GM19193 (cell line): ENCODE measurements at regions not wholly inside any gene's neighbourhood (a gene's known extent, or its start where the extent isn't known, plus 50 kb on each side); places are given as distances from the start of the nearest gene placed in this dataset.

Experiments
- POLR2A ChIP-seq: IDR thresholded peaks from 4 replicates; pipeline ENCODE4 v1.6.1; 2011; ENCODE audit not compliant: insufficient read depth, insufficient read length; ENCODE audit errors: extremely low read depth

- TF ChIP-seq POLR2A: no peak
Measured at GRCh38 chr15:92796161-92796611, 103.9 kb upstream of the CHD2 start.

GRCh38 chr15:92797168-92798052, 102.7 kb upstream of the CHD2 start:
- TF ChIP-seq POLR2A: no peak

DNA sequence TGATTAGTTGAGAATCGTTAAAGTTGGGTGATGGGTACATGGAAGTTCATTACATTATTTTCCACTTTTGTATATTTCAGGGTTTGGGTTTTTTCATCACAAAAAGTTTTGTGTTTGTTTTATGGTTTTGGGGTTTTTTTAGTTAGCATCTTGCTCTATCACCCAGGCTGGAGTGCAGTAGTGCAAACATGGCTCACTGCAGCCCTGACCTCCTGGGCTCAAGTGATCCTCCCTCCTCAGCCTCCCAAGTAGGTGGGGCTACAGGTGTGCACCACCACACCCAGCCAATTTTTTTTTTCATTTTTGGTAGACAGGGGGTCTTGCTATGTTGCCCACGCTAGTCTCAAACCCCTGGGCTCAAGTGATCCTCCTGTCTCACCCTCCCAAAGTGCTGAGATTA, 100.1 kb upstream of the CHD2 start:
- no peak for TF ChIP-seq POLR2A

- no peak for TF ChIP-seq POLR2A
Measured at GRCh38 chr15:92801774-92802464, 98.2 kb upstream of the CHD2 start.

- no peak for TF ChIP-seq POLR2A
Measured at GRCh38 chr15:92803536-92803851, 96.6 kb upstream of the CHD2 start.

DNA sequence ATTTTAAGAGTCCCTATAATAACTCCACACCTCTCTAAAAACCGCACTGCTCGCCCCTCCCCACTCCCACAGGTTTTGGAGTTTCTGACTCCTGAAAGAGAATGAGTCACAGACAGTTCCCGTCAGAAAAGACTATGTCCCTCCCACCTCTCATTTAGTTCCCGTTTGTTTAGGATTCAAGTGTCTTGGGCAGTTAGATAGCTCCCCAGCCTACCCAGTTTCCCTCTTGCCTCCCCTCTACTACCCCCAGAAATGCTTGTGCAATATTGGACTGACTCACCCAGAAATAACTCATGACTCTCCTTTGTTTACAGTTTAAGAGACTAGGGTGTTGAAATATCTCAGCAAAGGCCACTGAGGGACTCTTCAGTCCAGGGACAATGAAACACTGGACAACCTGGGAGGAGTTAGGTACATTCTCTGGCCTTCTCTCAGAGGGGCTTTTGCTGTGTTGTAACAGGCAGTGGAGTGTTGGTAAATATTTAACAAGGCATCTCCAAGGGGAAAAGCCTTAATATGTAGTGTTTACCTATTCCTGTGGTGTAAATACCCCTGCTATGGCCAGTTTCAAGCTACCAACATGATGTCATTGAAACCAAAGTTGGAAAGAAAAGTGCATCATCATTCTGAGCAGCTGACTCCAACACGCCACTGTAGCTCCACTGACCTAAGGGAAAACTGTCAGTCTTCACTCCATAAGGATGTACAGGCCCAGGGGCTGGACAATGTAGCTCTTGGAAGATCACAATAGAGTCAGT, 96.1 kb upstream of the CHD2 start:
- TF ChIP-seq POLR2A: no peak

- TF ChIP-seq POLR2A: no peak
Measured at GRCh38 chr15:92805080-92805690, 94.9 kb upstream of the CHD2 start.

DNA sequence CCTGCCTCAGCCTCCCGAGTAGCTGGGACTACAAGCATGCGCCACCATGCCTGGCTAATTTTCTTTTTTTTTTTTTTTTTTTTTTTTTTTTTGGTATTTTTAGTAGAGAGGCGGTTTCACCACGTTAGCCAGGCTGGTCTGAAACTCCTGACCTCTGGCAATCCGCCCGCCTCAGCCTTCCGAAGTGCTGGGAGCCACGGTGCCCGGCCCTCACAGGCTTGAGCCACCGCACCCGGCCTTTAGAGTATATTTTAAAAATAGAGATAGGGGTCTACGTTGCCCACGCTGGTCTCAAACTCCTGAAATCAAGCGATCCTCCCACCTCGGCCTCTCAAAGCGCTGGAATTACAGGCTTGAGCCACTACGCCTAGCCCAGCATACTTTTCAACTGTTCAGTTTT, 93.4 kb upstream of the CHD2 start:
- no peak for TF ChIP-seq POLR2A

DNA sequence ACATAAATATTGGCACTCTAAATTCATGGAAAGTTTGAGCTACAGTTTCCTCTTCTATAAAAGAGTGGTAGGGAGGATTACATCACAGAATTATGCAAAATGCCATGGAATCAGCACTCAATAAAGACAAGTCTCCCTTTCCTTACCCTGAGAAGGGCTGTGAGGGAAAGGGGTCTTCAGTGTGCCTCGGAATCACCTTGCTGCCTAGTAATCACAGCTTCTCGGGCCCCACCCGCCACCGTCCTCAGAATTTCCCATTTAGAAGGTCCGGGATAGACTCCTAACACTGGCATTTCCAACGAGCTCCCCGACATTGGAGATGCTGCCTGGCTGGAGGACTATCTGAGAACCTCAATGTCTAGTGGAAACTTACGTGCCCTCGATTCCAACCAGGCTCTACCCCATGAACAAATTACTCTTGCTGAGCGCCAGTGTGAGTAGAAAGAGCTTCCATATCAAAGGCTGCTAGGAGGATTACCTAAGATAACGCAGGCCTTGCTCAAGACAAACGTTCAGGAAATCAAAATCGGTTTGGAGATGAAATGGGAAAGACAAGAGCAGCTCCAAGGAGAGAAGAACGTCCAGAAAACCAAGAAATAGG, 92.1 kb upstream of the CHD2 start:
- TF ChIP-seq POLR2A: no peak

GRCh38 chr15:92808598-92809063, 91.5 kb upstream of the CHD2 start:
- no peak for TF ChIP-seq POLR2A

DNA sequence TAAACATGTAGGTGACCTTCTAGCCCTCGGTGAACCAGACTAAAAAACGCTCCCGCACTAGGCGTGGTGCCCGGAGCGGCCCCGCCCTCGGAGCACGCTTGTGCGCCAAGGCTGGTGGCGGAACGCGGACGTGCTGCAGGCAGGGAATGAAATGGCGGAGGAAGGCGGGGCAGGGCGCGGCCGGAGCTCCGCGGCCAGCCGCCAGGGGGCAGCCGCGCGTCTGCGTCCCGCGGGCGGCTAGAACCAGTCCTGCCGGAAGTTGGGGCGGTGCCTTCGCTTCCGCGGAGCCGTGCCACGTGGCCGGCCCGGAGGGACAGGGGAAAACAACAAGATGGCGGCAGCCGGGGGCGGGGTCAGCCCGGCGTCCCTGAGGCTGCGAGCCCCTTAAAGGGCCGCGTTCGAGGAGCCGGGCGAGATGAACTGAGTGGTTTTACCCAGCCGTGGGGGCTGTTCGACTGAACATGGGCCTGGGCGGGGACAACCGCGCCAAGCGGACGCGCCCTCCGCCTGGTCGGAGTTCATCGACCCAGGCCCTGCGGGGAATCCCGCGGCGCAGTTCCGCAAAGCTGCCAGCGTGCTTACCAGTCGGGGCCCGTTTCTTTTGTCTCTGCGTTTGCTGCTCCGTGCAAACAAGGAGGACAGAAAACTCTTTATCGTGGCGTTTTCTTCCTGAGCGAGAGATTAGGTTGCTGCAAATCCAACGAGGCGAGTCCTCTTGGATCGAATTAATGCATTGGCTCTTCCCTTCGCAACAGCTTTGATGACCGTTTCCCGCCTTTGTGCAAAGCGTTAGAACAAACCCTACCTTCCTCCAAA, 90.9 kb upstream of the CHD2 start:
- TF ChIP-seq POLR2A: peak; percentile 94

DNA sequence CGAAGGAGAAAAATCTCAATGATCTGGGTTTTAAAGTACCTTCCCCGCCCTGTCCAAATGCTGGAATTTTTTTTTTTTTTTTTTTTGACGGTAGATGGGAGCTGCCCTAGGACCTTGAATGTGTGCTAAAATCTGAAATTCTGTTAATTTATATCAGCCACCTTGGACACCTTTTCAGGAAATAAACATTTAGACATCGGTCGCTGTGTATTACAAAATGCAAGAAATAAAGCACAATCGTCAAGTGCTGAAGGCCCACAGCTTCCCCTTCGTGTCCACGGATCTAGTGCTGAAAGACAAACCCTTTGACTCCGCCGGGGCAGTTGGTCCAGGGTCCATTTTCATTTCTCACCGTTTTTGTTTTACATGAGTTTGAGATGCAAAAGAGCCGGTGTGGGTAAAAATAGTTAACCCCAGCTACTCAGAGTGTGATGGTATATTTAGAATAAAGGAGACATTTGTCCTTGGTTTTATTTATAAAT, 90.2 kb upstream of the CHD2 start:
- peak; percentile 46 for TF ChIP-seq POLR2A

DNA sequence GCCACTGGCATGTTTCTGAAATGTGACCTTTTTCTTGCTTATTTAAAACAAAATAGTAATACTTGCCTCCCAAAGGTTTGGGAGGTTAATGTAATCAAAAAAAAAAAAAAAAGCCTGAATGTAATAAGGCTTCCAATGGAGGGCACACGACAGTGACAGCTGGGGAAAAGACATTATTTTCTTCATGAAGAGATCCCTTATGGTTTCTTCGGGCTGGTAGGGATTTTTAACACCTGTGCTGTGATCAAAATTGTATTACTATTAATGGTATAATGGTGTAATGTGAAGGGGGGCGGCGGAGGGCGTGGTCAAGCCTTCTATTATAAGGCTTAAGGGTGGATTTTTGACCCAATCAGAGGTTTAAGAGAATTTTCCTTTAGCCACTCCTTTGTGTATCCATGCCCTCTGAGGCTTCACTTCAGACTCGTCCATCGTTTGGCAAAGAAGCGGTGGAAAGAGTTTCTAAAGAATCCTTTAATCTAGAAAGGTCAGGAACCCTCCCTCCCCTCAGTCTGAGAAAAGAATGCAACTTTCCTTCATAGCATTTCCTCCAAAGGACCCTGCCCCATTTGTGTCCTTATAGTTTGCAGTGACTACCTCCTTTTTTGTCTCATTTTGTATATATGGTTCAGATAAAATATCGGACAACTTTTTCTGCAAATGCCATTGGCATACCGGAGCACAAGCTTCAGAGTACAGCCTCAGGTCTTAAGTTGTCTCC, 89.5 kb upstream of the CHD2 start:
- TF ChIP-seq POLR2A: no peak

GRCh38 chr15:92811148-92811913, 88.8 kb upstream of the CHD2 start:
- no peak for TF ChIP-seq POLR2A
